ENCODE measurements at regions not wholly inside any gene's neighbourhood (a gene's known extent, or its start where the extent isn't known, plus 50 kb on each side); places are given as distances from the start of the nearest gene placed in this dataset.

DNA sequence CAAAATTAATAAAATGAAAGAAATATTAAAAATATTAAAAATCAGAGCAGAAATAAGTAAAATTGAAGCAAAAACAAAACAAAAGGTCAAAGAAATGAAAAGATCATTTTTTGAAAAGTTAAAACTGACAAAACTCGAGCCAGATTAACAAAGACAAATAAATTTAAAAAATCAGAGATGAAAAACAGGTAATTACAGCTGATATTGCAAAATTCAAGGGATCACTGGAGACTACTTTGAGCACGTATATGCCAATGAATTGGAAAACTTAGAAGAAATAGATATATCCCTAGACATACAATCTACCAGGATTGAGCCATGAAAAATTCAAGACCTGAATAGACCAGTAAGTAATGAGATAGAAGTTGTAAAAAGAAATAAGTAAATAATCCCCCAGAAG lies 446.2 kb upstream of the EYS start:
- TF ChIP-seq TAF1 (IDR thresholded peaks at IDR 0.05; ENCODE audit: borderline replicate concordance, insufficient read depth, low read length) (no peak), FOXP2 (optimal IDR thresholded peaks at IDR 0.05; ENCODE audit: borderline replicate concordance, extremely low read depth, extremely low read length, insufficient read depth) (no peak)

DNA sequence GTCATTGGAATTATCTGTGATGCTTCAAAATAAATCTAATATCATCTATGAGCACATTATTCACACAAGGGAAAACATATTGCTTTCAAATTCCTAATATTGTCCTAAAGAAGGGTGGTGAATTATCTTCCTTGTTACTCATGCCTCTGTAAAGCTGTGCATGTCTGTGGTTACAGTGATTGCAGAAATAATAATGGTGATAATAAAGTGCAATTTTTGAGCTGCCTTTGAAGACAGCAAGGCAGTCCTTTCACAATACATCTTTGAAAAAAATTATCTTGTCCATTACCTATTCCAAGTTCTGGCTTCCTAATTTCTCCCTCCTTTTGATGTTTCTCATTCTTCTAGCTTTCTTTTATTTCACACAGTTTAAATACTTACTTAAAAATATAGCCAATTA lies 442.1 kb upstream of the EYS start:
- no peak for TF ChIP-seq FOXP2 (optimal IDR thresholded peaks at IDR 0.05; ENCODE audit: borderline replicate concordance, extremely low read depth, extremely low read length, insufficient read depth)
- TF ChIP-seq SIN3A (IDR thresholded peaks at IDR 0.05; ENCODE audit: borderline replicate concordance, insufficient read depth, low read length): no peak
- TF ChIP-seq, protein P1, sequence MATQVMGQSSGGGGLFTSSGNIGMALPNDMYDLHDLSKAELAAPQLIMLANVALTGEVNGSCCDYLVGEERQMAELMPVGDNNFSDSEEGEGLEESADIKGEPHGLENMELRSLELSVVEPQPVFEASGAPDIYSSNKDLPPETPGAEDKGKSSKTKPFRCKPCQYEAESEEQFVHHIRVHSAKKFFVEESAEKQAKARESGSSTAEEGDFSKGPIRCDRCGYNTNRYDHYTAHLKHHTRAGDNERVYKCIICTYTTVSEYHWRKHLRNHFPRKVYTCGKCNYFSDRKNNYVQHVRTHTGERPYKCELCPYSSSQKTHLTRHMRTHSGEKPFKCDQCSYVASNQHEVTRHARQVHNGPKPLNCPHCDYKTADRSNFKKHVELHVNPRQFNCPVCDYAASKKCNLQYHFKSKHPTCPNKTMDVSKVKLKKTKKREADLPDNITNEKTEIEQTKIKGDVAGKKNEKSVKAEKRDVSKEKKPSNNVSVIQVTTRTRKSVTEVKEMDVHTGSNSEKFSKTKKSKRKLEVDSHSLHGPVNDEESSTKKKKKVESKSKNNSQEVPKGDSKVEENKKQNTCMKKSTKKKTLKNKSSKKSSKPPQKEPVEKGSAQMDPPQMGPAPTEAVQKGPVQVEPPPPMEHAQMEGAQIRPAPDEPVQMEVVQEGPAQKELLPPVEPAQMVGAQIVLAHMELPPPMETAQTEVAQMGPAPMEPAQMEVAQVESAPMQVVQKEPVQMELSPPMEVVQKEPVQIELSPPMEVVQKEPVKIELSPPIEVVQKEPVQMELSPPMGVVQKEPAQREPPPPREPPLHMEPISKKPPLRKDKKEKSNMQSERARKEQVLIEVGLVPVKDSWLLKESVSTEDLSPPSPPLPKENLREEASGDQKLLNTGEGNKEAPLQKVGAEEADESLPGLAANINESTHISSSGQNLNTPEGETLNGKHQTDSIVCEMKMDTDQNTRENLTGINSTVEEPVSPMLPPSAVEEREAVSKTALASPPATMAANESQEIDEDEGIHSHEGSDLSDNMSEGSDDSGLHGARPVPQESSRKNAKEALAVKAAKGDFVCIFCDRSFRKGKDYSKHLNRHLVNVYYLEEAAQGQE (IDR thresholded peaks at IDR 0.05; ENCODE audit: insufficient read depth in 1 of 2, low read depth in 2 of 2, low read length in 2 of 2): no peak
- no peak for TF ChIP-seq POLR2AphosphoS5 (IDR thresholded peaks at IDR 0.05; ENCODE audit: low read depth, low read length)
- no peak for TF ChIP-seq TAF1 (IDR thresholded peaks at IDR 0.05; ENCODE audit: borderline replicate concordance, insufficient read depth, low read length)

DNA sequence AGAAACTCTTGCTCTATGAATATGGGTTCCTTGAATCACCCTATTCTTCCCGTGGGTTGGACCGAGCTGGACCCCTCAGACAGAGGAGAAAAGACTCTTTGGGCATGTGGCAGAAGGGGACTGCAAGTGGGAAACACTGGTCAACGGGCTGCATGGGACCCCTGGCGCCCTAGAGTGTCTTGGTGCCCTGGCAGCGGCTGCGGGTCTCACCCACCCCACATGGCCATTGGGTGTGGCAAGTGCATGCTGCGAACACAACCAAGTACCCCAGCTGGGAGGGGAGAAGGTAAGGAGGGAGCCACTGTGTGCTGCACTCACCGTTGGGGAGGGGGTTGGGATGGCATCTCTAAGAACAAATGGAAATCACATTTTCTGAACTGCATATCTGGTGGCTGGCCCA lies 438.8 kb upstream of the EYS start:
- TF ChIP-seq POLR2AphosphoS5 (IDR thresholded peaks at IDR 0.05; ENCODE audit: low read depth, low read length) (no peak), TAF1 (IDR thresholded peaks at IDR 0.05; ENCODE audit: borderline replicate concordance, insufficient read depth, low read length) (no peak), SIN3A (IDR thresholded peaks at IDR 0.05; ENCODE audit: borderline replicate concordance, insufficient read depth, low read length) (no peak), FOXP2 (optimal IDR thresholded peaks at IDR 0.05; ENCODE audit: borderline replicate concordance, extremely low read depth, extremely low read length, insufficient read depth) (no peak)
- TF ChIP-seq, protein P1 (IDR thresholded peaks at IDR 0.05; ENCODE audit: insufficient read depth in 1 of 2, low read depth in 2 of 2, low read length in 2 of 2): no peak

DNA sequence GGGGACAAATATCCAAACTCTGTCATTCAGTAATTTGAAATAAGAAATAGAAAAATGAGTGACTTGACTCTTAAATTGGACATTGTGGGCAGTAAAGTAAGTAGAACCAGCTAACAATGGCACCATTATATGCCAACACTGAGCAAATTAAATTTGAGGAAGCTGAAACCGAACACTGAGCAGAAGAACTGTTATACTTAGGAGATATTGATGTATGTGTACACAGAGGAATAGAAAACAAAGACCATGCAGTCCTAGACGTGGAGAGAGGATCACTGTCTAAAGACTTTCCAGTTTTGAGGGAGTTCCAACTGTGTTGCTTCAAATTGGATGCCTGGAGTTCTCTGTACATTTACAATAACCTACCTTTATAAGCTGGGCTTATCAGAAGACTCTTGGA lies 427.0 kb upstream of the EYS start:
- TF ChIP-seq, protein P1 (IDR thresholded peaks at IDR 0.05; ENCODE audit: insufficient read depth in 1 of 2, low read depth in 2 of 2, low read length in 2 of 2): no peak
- TF ChIP-seq FOXP2 (optimal IDR thresholded peaks at IDR 0.05; ENCODE audit: borderline replicate concordance, extremely low read depth, extremely low read length, insufficient read depth): no peak
- TF ChIP-seq TAF1 (IDR thresholded peaks at IDR 0.05; ENCODE audit: borderline replicate concordance, insufficient read depth, low read length): no peak
- TF ChIP-seq POLR2AphosphoS5 (IDR thresholded peaks at IDR 0.05; ENCODE audit: low read depth, low read length): no peak
- TF ChIP-seq SIN3A (IDR thresholded peaks at IDR 0.05; ENCODE audit: borderline replicate concordance, insufficient read depth, low read length): no peak

DNA sequence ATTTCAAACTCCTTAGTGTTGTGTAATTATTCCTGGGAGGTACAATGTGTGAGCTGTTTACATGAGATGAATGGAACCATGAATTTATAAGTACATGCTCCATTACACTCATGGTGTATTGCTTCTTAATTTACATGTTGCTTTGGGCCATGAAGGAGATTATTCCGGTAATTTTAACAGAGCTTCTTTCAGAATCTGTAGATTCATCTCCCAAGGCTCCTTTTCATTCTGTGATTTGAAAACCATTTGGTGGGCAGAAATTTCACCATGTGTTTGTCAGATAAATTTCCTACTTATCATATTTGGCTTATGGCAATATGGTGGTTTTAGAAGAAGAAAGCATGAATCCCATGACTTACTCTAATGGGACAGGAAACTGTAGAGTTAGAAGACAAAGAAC lies 421.6 kb upstream of the EYS start:
- TF ChIP-seq TAF1 (IDR thresholded peaks at IDR 0.05; ENCODE audit: borderline replicate concordance, insufficient read depth, low read length) (no peak), POLR2AphosphoS5 (IDR thresholded peaks at IDR 0.05; ENCODE audit: low read depth, low read length) (no peak), SIN3A (IDR thresholded peaks at IDR 0.05; ENCODE audit: borderline replicate concordance, insufficient read depth, low read length) (no peak), FOXP2 (optimal IDR thresholded peaks at IDR 0.05; ENCODE audit: borderline replicate concordance, extremely low read depth, extremely low read length, insufficient read depth) (no peak)
- TF ChIP-seq, protein P1 (IDR thresholded peaks at IDR 0.05; ENCODE audit: insufficient read depth in 1 of 2, low read depth in 2 of 2, low read length in 2 of 2): no peak
